ENCODE measurements at regions not wholly inside any gene's neighbourhood (a gene's known extent, or its start where the extent isn't known, plus 50 kb on each side); places are given as distances from the start of the nearest gene placed in this dataset.

GRCh38 chr6:2476376-2476775 lies 231.0 kb upstream of the GMDS start:
- Histone ChIP-seq H3K27me3 (ENCODE audit: control insufficient read depth, low read length) (no peaks in the 10 kb centered on the region), H3K4me3 (ENCODE audit: low read length) (no peak overlapping the region), H3K27ac (ENCODE audit: low read depth, low read length) (no peak overlapping the region), H3K9me2 (replicated peaks; ENCODE audit: control insufficient read depth, low read length) (no peaks in the 10 kb centered on the region), H3K79me2 (ENCODE audit: control insufficient read depth, low read length) (no peaks in the 10 kb centered on the region), H3K36me3 (ENCODE audit: control insufficient read depth, low read length) (no peaks in the 10 kb centered on the region), H3K9me3 (ENCODE audit: control insufficient read depth, insufficient read depth, low read length) (no peaks in the 10 kb centered on the region), H3K4me2 (ENCODE audit: low read length) (no peak overlapping the region), H4K20me1 (ENCODE audit: control insufficient read depth, insufficient read depth, low read depth, low read length) (no peaks in the 10 kb centered on the region), H3F3A (ENCODE audit: control insufficient read depth, insufficient read depth) (no peaks in the 10 kb centered on the region), H3K4me1 (ENCODE audit: control insufficient read depth, low read length) (no peaks in the 10 kb centered on the region)
- TF ChIP-seq CTCF (IDR thresholded peaks at IDR 0.05; ENCODE audit: low read depth, low read length, poor library complexity, severe bottlenecking) (no peak), EZH2phosphoT487 (IDR thresholded peaks at IDR 0.05; ENCODE audit: borderline replicate concordance, low read length) (no peak)

GRCh38 chr6:2471472-2471871 lies 226.1 kb upstream of the GMDS start:
- Histone ChIP-seq H3K4me3 (ENCODE audit: low read length) (no peak overlapping the region), H3K9me2 (replicated peaks; ENCODE audit: control insufficient read depth, low read length) (no peaks in the 10 kb centered on the region), H3K36me3 (ENCODE audit: control insufficient read depth, low read length) (no peaks in the 10 kb centered on the region), H3K79me2 (ENCODE audit: control insufficient read depth, low read length) (no peaks in the 10 kb centered on the region), H3K4me1 (ENCODE audit: control insufficient read depth, low read length) (no peaks in the 10 kb centered on the region), H3K9me3 (ENCODE audit: control insufficient read depth, insufficient read depth, low read length) (no peaks in the 10 kb centered on the region), H4K20me1 (ENCODE audit: control insufficient read depth, insufficient read depth, low read depth, low read length) (no peaks in the 10 kb centered on the region), H3K4me2 (ENCODE audit: low read length) (no peak overlapping the region), H3K27me3 (ENCODE audit: control insufficient read depth, low read length) (0 out of 2 replicates have a peak, but pooled peaks cover 6% of the 10 kb centered on the region), H3K27ac (ENCODE audit: low read depth, low read length) (no peak overlapping the region), H3F3A (ENCODE audit: control insufficient read depth, insufficient read depth) (no peaks in the 10 kb centered on the region)
- TF ChIP-seq EZH2phosphoT487 (IDR thresholded peaks at IDR 0.05; ENCODE audit: borderline replicate concordance, low read length) (no peak), CTCF (IDR thresholded peaks at IDR 0.05; ENCODE audit: low read depth, low read length, poor library complexity, severe bottlenecking) (no peak)

GRCh38 chr6:2469428-2469827 lies 224.0 kb upstream of the GMDS start:
- no peaks in the 10 kb centered on the region for H3K36me3 ChIP-seq (ENCODE audit: control insufficient read depth, low read length)
- no peak for TF ChIP-seq CTCF (IDR thresholded peaks at IDR 0.05; ENCODE audit: low read depth, low read length, poor library complexity, severe bottlenecking)
- TF ChIP-seq EZH2phosphoT487 (IDR thresholded peaks at IDR 0.05; ENCODE audit: borderline replicate concordance, low read length), result no peak
- H4K20me1 ChIP-seq (ENCODE audit: control insufficient read depth, insufficient read depth, low read depth, low read length), result no peaks in the 10 kb centered on the region
- no peaks in the 10 kb centered on the region for H3K9me2 ChIP-seq (replicated peaks; ENCODE audit: control insufficient read depth, low read length)
- no peaks in the 10 kb centered on the region for H3K79me2 ChIP-seq (ENCODE audit: control insufficient read depth, low read length)
- H3K9me3 ChIP-seq (ENCODE audit: control insufficient read depth, insufficient read depth, low read length), result no peaks in the 10 kb centered on the region
- no peak overlapping the region for H3K4me2 ChIP-seq (ENCODE audit: low read length)
- no peaks in the 10 kb centered on the region for H3K4me1 ChIP-seq (ENCODE audit: control insufficient read depth, low read length)
- H3K27ac ChIP-seq (ENCODE audit: low read depth, low read length), result no peak overlapping the region
- H3K27me3 ChIP-seq (ENCODE audit: control insufficient read depth, low read length), result 0 out of 2 replicates have a peak, but pooled peaks cover 6% of the 10 kb centered on the region
- no peak overlapping the region for H3K4me3 ChIP-seq (ENCODE audit: low read length)
- no peaks in the 10 kb centered on the region for H3F3A ChIP-seq (ENCODE audit: control insufficient read depth, insufficient read depth)

- Histone ChIP-seq H3K27ac (ENCODE audit: low read depth, low read length) (no peak overlapping the region), H3K4me1 (ENCODE audit: control insufficient read depth, low read length) (no peaks in the 10 kb centered on the region), H3K79me2 (ENCODE audit: control insufficient read depth, low read length) (no peaks in the 10 kb centered on the region), H3K36me3 (ENCODE audit: control insufficient read depth, low read length) (no peaks in the 10 kb centered on the region), H3F3A (ENCODE audit: control insufficient read depth, insufficient read depth) (no peaks in the 10 kb centered on the region), H3K9me2 (replicated peaks; ENCODE audit: control insufficient read depth, low read length) (no peaks in the 10 kb centered on the region), H3K4me3 (ENCODE audit: low read length) (no peak overlapping the region), H3K27me3 (ENCODE audit: control insufficient read depth, low read length) (0 out of 2 replicates have a peak, but pooled peaks cover 6% of the 10 kb centered on the region), H3K9me3 (ENCODE audit: control insufficient read depth, insufficient read depth, low read length) (no peaks in the 10 kb centered on the region), H3K4me2 (ENCODE audit: low read length) (no peak overlapping the region), H4K20me1 (ENCODE audit: control insufficient read depth, insufficient read depth, low read depth, low read length) (no peaks in the 10 kb centered on the region)
- TF ChIP-seq CTCF (IDR thresholded peaks at IDR 0.05; ENCODE audit: low read depth, low read length, poor library complexity, severe bottlenecking), result no peak
- TF ChIP-seq EZH2phosphoT487 (IDR thresholded peaks at IDR 0.05; ENCODE audit: borderline replicate concordance, low read length), result no peak
Measured at GRCh38 chr6:2468601-2468955, 223.2 kb upstream of the GMDS start.

Data from DOHH2 (cell line).